GM19452 (cell line): ENCODE measurements at regions not wholly inside any gene's neighbourhood (a gene's known extent, or its start where the extent isn't known, plus 50 kb on each side); places are given as distances from the start of the nearest gene placed in this dataset.
"Not testable (repeated sequence)": the region's sequence is repeated elsewhere in the genome, so short reads cannot be mapped to it uniquely, and the experiment has no call there.

Source experiments
- ATAC-seq: cut with Tn5 transposase; IDR thresholded peaks from one replicate; pipeline ENCODE4 v1.9.1; 2021; ENCODE audit not compliant: unreplicated experiment

- no peak for ATAC-seq
Observed at GRCh38 chr1:96521010-96521409, 200.6 kb upstream of the PTBP2 start.

DNA sequence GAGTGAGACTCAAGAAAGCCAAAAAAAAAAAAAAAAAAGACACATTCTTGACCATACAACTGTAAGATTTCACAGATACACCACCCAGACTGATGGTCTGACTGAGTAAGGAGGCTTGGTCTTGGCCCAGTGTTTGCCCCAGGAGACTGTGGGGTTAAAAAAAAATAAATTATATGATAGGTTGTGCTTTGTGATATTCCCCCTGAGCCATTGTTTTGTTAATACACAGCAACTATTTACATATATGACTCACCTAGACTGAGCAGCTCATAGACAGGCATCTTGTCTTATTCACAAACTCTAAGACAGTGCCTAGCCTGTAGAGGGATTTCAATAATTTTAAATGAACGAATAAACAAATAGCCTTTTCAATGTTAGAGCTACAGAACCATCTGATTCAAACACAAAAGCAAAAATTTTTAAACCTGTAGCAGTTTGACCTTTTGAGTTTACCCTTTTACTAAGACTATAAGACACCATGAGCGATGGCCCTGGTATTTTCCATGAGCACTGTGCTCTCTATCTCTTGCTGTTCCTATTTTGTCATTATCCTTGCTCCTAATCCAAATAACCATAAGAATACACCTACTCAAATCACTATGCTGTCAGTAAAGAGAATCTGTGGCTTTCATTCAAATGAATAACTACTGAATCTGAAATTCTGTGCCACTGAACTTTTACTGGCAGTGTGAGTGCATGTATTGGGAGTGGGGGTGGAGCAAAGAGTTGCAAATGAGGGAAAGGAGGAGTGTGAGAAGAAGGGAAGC, 199.4 kb upstream of the PTBP2 start:
- ATAC-seq: no peak

GRCh38 chr1:96522927-96523326, 198.7 kb upstream of the PTBP2 start:
- no peak for ATAC-seq

DNA sequence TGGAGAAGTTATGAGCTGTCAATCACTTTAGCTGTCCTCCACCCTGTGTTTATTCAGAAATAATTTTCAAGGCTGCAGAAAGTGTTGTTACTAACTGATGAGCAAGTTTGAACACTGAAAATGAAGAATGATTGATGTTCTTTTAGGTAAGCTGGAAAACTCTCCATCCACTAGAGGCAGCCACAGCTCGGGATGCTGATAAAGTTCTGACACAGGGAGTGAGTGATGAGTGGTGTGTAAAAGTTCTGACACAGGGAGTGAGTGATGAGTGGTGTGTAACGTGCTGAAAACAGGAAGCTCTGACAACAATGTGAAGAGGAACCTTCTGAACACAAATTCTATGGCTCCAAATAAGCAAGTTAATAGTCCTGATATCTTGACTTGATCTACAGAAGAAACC, 197.5 kb upstream of the PTBP2 start:
- ATAC-seq: no peak

- no peak for ATAC-seq
Observed at GRCh38 chr1:96525657-96526557, 195.7 kb upstream of the PTBP2 start.

DNA sequence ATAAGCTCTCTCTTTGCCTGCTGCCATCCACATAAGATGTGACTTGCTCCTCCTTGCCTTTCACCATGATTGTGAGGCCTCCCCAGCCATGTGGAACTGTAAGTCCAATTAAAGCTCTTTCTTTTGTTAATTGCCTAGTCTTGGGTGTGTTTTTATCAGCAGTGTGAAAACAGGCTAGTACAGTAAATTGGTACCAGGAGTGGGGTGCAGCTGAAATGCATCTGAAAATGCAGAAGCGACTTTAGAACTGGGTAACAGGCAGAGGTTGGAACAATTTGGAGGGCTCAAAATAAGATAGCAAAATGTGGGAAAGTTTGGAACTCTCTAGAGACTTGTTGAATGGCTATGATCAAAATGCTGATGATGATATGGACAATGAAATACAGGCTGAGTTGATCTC, 192.9 kb upstream of the PTBP2 start:
- ATAC-seq: not testable (repeated sequence)

DNA sequence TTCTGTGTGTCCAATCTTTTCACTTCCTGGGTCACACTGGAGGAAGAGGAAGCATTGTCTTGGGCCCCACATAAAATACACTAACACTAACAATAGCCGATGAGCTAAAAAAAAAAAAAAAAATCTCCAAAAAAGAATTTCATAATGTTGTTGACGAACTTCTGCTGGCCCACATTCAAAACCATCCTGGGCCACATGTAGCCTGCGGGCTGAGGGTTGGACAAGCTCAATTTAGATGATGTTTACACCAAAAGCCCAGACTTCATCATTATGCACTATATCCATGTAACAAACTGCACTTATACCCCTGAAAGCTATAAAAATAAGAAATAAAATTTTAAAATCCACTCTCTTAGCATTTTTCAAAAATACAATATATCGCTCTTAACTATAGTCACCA, 187.8 kb upstream of the PTBP2 start:
- no peak for ATAC-seq

DNA sequence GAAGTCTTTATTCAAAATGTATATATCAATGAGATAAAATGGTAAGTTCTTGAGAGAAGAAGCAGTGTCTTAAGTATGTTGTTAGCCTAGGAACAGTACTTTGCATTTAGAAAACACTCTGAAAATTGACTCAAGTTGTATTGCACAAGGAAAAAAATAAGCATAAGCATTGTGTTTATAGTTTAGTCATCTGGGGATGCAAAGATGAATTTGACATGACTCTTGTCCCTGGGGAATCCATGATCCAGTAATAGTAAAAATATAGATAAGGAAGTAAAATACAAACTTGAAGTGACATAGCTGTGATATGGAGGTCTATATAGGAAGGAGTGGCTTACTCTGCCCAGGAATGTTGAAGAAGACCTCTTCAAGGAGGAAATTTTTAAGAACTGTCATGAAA, 185.0 kb upstream of the PTBP2 start:
- no peak for ATAC-seq

- ATAC-seq: no peak
Observed at GRCh38 chr1:96538111-96538641, 183.4 kb upstream of the PTBP2 start.

DNA sequence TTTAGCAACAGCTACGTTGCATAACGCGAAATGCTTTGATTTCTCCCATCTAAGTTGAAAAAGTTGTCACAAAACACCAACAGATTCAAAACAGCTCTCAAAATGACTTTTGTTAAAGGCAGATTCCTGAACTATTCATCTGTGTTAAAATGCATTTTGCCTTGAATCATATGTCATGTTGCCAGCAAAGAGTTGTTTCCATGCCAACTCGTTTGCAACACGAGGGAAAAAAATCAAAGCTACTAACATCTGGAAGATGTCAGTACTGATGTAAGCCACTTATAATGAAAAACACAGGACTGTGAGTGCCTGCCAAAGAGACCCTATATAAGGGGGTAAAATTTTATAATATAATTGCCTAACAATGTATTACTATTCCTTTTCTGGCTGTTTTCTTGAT, 182.7 kb upstream of the PTBP2 start:
- ATAC-seq: no peak

- no peak for ATAC-seq
Observed at GRCh38 chr1:96541491-96541890, 180.1 kb upstream of the PTBP2 start.

GRCh38 chr1:96544051-96544830, 177.3 kb upstream of the PTBP2 start:
- ATAC-seq: no peak

GRCh38 chr1:96544831-96545221, 176.8 kb upstream of the PTBP2 start:
- no peak for ATAC-seq

- ATAC-seq: no peak
Observed at GRCh38 chr1:96545935-96546656, 175.5 kb upstream of the PTBP2 start.

GRCh38 chr1:96550061-96550460, 171.5 kb upstream of the PTBP2 start:
- ATAC-seq: no peak

- ATAC-seq: no peak
Observed at GRCh38 chr1:96552451-96552850, 169.1 kb upstream of the PTBP2 start.

DNA sequence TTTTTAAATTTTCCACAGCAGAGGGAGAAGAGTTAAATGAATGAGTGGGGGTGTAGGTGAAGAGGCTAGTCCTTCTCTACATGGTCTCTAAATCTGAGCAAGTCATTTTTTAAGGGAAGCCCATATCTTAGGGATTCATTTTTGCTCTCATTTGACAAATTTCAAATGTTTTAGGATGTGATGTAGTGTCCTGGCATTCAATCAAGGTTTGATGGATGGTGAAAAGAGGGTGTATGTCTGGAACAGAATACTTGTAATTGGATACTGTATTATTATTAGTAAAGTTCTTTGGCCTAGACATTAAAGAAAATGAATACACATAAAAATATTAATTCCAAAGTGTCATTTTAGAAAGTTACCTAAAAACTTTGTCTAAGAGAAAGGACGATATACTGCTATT, 167.8 kb upstream of the PTBP2 start:
- ATAC-seq: no peak

DNA sequence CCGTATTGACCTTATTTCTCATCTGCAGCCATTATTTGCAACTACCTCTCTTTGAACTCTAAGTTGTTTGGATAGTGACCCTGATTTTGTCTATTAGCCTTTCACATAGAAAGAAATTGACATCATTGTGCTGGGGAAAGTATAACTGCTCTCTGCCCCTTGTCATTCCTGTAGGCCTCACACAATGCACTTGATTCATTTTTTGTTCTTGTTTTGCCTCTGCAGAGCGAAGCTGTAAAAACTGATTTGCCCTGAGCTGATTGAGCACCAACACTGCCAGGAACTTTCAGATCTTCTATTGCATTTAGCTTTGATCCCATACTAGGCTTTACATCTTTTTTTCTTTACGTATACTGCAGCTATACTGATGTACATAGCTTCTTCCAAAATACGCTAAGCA, 167.2 kb upstream of the PTBP2 start:
- no peak for ATAC-seq

- no peak for ATAC-seq
Observed at GRCh38 chr1:96557336-96557735, 164.2 kb upstream of the PTBP2 start.

DNA sequence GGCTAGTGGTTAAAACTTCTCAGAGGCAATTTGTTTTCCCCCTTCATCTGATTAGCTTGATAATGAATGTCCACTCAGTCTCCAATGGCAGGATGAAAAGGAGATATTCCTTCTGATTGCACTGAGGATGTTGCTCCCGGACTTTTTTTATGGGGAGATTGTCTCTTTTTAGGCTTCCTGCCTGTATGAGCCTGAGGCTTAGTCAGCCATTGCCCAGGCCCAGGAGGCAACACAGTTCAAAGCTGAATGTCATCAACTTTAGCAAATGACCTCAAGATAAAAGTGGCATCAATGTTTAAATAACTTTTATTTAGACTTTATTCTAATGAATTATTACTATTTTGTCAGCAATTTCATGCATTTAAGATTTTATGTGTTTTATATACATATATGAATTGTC, 162.9 kb upstream of the PTBP2 start:
- no peak for ATAC-seq

DNA sequence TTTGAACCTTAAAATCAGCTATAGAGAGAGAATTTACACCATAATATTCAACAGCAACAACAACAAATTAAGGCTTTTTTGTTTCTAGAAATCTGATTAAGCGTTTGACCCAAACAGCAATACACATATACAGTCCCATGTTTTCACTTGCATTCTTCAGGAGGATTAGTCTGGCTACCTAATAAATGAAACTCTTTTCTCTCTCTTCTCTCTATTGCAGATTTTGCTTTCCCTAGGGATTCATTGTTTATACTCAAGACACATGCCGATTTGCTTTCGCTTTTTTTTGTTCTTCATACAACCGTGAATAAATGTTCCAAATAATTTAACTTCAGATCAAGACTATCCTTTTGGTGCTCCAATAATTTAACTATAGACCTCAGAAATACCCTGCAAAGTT, 162.4 kb upstream of the PTBP2 start:
- no peak for ATAC-seq
